ENCODE measurements at regions not wholly inside any gene's neighbourhood (a gene's known extent, or its start where the extent isn't known, plus 50 kb on each side); places are given as distances from the start of the nearest gene placed in this dataset.
"Not testable (repeated sequence)": the region's sequence is repeated elsewhere in the genome, so short reads cannot be mapped to it uniquely, and the experiment has no call there.

GRCh38 chr10:28179006-28179742, 123.7 kb downstream of the MPP7 start:
- no peaks in the 10 kb centered on the region for H3K27me3 ChIP-seq (ENCODE audit: control insufficient read depth, insufficient read depth, low read length)
- no peak overlapping the region for H3K9ac ChIP-seq (ENCODE audit: low read length in 3 of 3)
- H3K4me3 ChIP-seq (ENCODE audit: low read length in 3 of 3): no peak overlapping the region
- no peaks in the 10 kb centered on the region for H3K36me3 ChIP-seq (ENCODE audit: control insufficient read depth in 2 of 3, insufficient read depth in 3 of 3, low read length in 3 of 3)
- FAIRE-seq: peak; percentile 84
- peak in 2 of 5 donors; percentile 64 to 79 for DNase-seq
- H3K9me3 ChIP-seq (ENCODE audit: control insufficient read depth in 2 of 3, insufficient read depth in 1 of 3, low read length in 3 of 3): no peaks in the 10 kb centered on the region
- H3K4me1 ChIP-seq (ENCODE audit: control insufficient read depth in 2 of 3, insufficient read depth in 2 of 3, low read depth in 1 of 3, low read length in 3 of 3): peaks cover 0 to 3% (median 2%) of the 10 kb centered on the region in 3 donors
- intact Hi-C loops (cut with DNase I): no loop called here
- no peak overlapping the region for H3K27ac ChIP-seq (ENCODE audit: low read depth in 2 of 2, low read length in 2 of 2)
- TF ChIP-seq CTCF (IDR thresholded peaks at IDR 0.05; ENCODE audit: borderline replicate concordance, extremely low read depth, insufficient read depth): peak; percentile 65

- Histone ChIP-seq H3K27ac (ENCODE audit: low read depth in 2 of 2, low read length in 2 of 2) (no peak overlapping the region), H3K9me3 (ENCODE audit: control insufficient read depth in 2 of 3, insufficient read depth in 1 of 3, low read length in 3 of 3) (no peaks in the 10 kb centered on the region), H3K9ac (ENCODE audit: low read length in 3 of 3) (no peak overlapping the region), H3K4me3 (ENCODE audit: low read length in 3 of 3) (peak overlapping the region in 2 of 3 donors; percentile 12 to 45), H3K4me1 (ENCODE audit: control insufficient read depth in 2 of 3, insufficient read depth in 2 of 3, low read depth in 1 of 3, low read length in 3 of 3) (peaks cover 0 to 3% (median 2%) of the 10 kb centered on the region in 3 donors), H3K36me3 (ENCODE audit: control insufficient read depth in 2 of 3, insufficient read depth in 3 of 3, low read length in 3 of 3) (no peaks in the 10 kb centered on the region), H3K27me3 (ENCODE audit: control insufficient read depth, insufficient read depth, low read length) (no peaks in the 10 kb centered on the region)
- intact Hi-C loops (cut with DNase I): no loop called here
- FAIRE-seq: no peak
- DNase-seq: no peak
- no peak for TF ChIP-seq CTCF (IDR thresholded peaks at IDR 0.05; ENCODE audit: borderline replicate concordance, extremely low read depth, insufficient read depth)
These were observed 124.8 kb downstream of the MPP7 start for GRCh38 chr10:28177944-28178637.

- intact Hi-C loops (cut with DNase I); FAIRE-seq; H3K4me1 ChIP-seq (ENCODE audit: control insufficient read depth in 2 of 3, insufficient read depth in 2 of 3, low read depth in 1 of 3, low read length in 3 of 3); H3K27ac ChIP-seq (ENCODE audit: low read depth in 2 of 2, low read length in 2 of 2); H3K4me3 ChIP-seq (ENCODE audit: low read length in 3 of 3); H3K9me3 ChIP-seq (ENCODE audit: control insufficient read depth in 2 of 3, insufficient read depth in 1 of 3, low read length in 3 of 3); H3K9ac ChIP-seq (ENCODE audit: low read length in 3 of 3); DNase-seq; H3K36me3 ChIP-seq (ENCODE audit: control insufficient read depth in 2 of 3, insufficient read depth in 3 of 3, low read length in 3 of 3); H3K27me3 ChIP-seq (ENCODE audit: control insufficient read depth, insufficient read depth, low read length): not testable (repeated sequence)
These were observed 126.4 kb downstream of the MPP7 start for GRCh38 chr10:28176498-28176897.

- Histone ChIP-seq H3K9ac (ENCODE audit: low read length in 3 of 3) (no peak overlapping the region), H3K27ac (ENCODE audit: low read depth in 2 of 2, low read length in 2 of 2) (no peak overlapping the region), H3K4me3 (ENCODE audit: low read length in 3 of 3) (no peak overlapping the region), H3K4me1 (ENCODE audit: control insufficient read depth in 2 of 3, insufficient read depth in 2 of 3, low read depth in 1 of 3, low read length in 3 of 3) (no peaks in the 10 kb centered on the region), H3K27me3 (ENCODE audit: control insufficient read depth, insufficient read depth, low read length) (no peaks in the 10 kb centered on the region), H3K36me3 (ENCODE audit: control insufficient read depth in 2 of 3, insufficient read depth in 3 of 3, low read length in 3 of 3) (no peaks in the 10 kb centered on the region), H3K9me3 (ENCODE audit: control insufficient read depth in 2 of 3, insufficient read depth in 1 of 3, low read length in 3 of 3) (no peaks in the 10 kb centered on the region)
- intact Hi-C loops (cut with DNase I): no loop called here
- TF ChIP-seq CTCF (IDR thresholded peaks at IDR 0.05; ENCODE audit: borderline replicate concordance, extremely low read depth, insufficient read depth): no peak
- FAIRE-seq (no peak), DNase-seq (peak in 3 of 5 donors; percentile 15 to 30 (median 29))
These were observed 130.6 kb downstream of the MPP7 start for GRCh38 chr10:28172223-28172610.
